IMR-90 (cell line): ENCODE measurements at regions not wholly inside any gene's neighbourhood (a gene's known extent, or its start where the extent isn't known, plus 50 kb on each side); places are given as distances from the start of the nearest gene placed in this dataset.

Experiments
- ATAC-seq: fragments of 200-7000 bp; cut with Tn5 transposase; 2 replicates; pipeline ENCODE4 v1.9.1; 2020; ENCODE audit warnings: low read depth, mild to moderate bottlenecking, moderate library complexity
- BruUV-seq: library from RNA; stranded (reverse); fragments of 400-500 nt; replicated peaks from 2 replicates; lab custom pipeline; 2021; lab: Mats Ljungman, UMichigan
- CTCF ChIA-PET: fragments of 300-600 bp; formaldehyde crosslinking; extraction: SDS; loops from one replicate; lab custom pipeline; 2021; ENCODE audit warnings: antibody characterized with exemption; lab: Yijun Ruan, JAX
- POLR2A ChIA-PET: fragments of 300-600 bp; sonication (Branson Sonifier 250); formaldehyde crosslinking; loops from one replicate; lab custom pipeline; 2022; ENCODE audit warnings: antibody characterized with exemption; ENCODE audit not compliant: unreplicated experiment; lab: Charles Lee
- DNase-seq: peaks from one replicate; pipeline ENCODE4 v3.0.0; 2013
- H2AFZ ChIP-seq: replicated peaks from 2 replicates; pipeline ENCODE3; 2013; ENCODE audit warnings: low read length, mild to moderate bottlenecking; ENCODE audit not compliant: poor library complexity
- H2AK5ac ChIP-seq: 2 replicates; pipeline ENCODE4 v1.6.1; 2013; ENCODE audit warnings: low read depth, low read length, inconsistent platforms
- H2AK9ac ChIP-seq: replicated peaks from 2 replicates; pipeline ENCODE3; 2013; ENCODE audit warnings: mild to moderate bottlenecking, low read depth, low read length, moderate library complexity; ENCODE audit not compliant: poor library complexity
- H2BK120ac ChIP-seq: 2 replicates; pipeline ENCODE4 v1.6.1; 2013; ENCODE audit warnings: low read depth, low read length, inconsistent platforms
- H2BK15ac ChIP-seq: 3 replicates; pipeline ENCODE4 v1.6.1; 2013; ENCODE audit warnings: low read depth, low read length, inconsistent platforms
- H2BK20ac ChIP-seq: 2 replicates; pipeline ENCODE4 v1.6.1; 2013; ENCODE audit warnings: low read depth, mild to moderate bottlenecking, inconsistent platforms, low read length, moderate library complexity
- H2BK5ac ChIP-seq: 2 replicates; pipeline ENCODE4 v1.6.1; 2013; ENCODE audit warnings: mild to moderate bottlenecking, low read depth, low read length, inconsistent platforms; ENCODE audit not compliant: poor library complexity, severe bottlenecking
- H3K14ac ChIP-seq: replicated peaks from 2 replicates; pipeline ENCODE4 v1.6.1; 2013; ENCODE audit warnings: low read depth, low read length, inconsistent platforms
- H3K18ac ChIP-seq: 2 replicates; pipeline ENCODE4 v1.6.1; 2013; ENCODE audit warnings: low read depth, low read length, control low read depth
- H3K23ac ChIP-seq: 2 replicates; pipeline ENCODE4 v1.6.1; 2013; ENCODE audit warnings: low read depth, low read length, inconsistent platforms
- H3K27ac ChIP-seq: 2 replicates; pipeline ENCODE4 v1.5.1; 2013; ENCODE audit warnings: mild to moderate bottlenecking, control low read depth, low read length; ENCODE audit not compliant: insufficient read depth
- H3K27me3 ChIP-seq: 2 replicates; pipeline ENCODE4 v1.6.1; 2013; ENCODE audit warnings: low read length; ENCODE audit not compliant: control insufficient read depth, insufficient read depth
- H3K36me3 ChIP-seq: 2 replicates; pipeline ENCODE4 v1.6.1; 2013; ENCODE audit warnings: low read length, mixed read lengths; ENCODE audit not compliant: control insufficient read depth, insufficient read depth
- H3K4ac ChIP-seq: 2 replicates; pipeline ENCODE4 v1.6.1; 2013; ENCODE audit warnings: low read depth, low read length, inconsistent platforms
- H3K4me1 ChIP-seq: 2 replicates; pipeline ENCODE4 v1.6.1; 2013; ENCODE audit warnings: low read length, mixed read lengths; ENCODE audit not compliant: control insufficient read depth, insufficient read depth
- H3K4me2 ChIP-seq: 2 replicates; pipeline ENCODE4 v1.6.1; 2013; ENCODE audit warnings: low read depth, mild to moderate bottlenecking, control low read depth, low read length, moderate library complexity
- H3K4me3 ChIP-seq: 2 replicates; pipeline ENCODE4 v1.5.1; 2013; ENCODE audit warnings: low read depth, mild to moderate bottlenecking, control low read depth, low read length, moderate library complexity; ENCODE audit not compliant: insufficient read depth
- H3K56ac ChIP-seq: 2 replicates; pipeline ENCODE4 v1.6.1; 2013; ENCODE audit warnings: low read length, inconsistent platforms; ENCODE audit not compliant: insufficient read depth; ENCODE audit errors: extremely low read depth
- H3K79me1 ChIP-seq, 2 experiments: 2 replicates each; pipeline ENCODE4 v1.6.1; 2013; ENCODE audit warnings: low read length in 2 of 2, inconsistent platforms in 1 of 2, low read depth in 1 of 2
- H3K9ac ChIP-seq: 2 replicates; pipeline ENCODE4 v1.6.1; 2013; ENCODE audit warnings: low read depth, low read length, control low read depth
- H3K9me1 ChIP-seq: 2 replicates; pipeline ENCODE4 v1.6.1; 2013; ENCODE audit warnings: low read length, inconsistent platforms; ENCODE audit not compliant: insufficient read depth
- H3K9me3 ChIP-seq: 2 replicates; pipeline ENCODE4 v1.6.1; 2013; ENCODE audit warnings: low read length; ENCODE audit not compliant: control insufficient read depth, insufficient read depth
- H4K20me1 ChIP-seq: 2 replicates; pipeline ENCODE4 v1.6.1; 2013; ENCODE audit warnings: low read length, inconsistent platforms; ENCODE audit not compliant: insufficient read depth
- H4K5ac ChIP-seq: 2 replicates; pipeline ENCODE4 v1.6.1; 2013; ENCODE audit warnings: mild to moderate bottlenecking, low read depth, low read length, control low read depth
- H4K8ac ChIP-seq, 2 experiments: 2 replicates each; pipeline ENCODE4 v1.6.1; 2013; ENCODE audit warnings: low read depth in 2 of 2, low read length in 2 of 2, control low read depth in 1 of 2, inconsistent platforms in 1 of 2
- H4K91ac ChIP-seq: 2 replicates; pipeline ENCODE4 v1.6.1; 2013; ENCODE audit warnings: low read depth, low read length, inconsistent platforms; ENCODE audit not compliant: insufficient read depth
- NFE2L2 ChIP-seq: fragments of 150-350 bp; IDR thresholded peaks from 2 replicates; pipeline ENCODE4 v1.6.1; 2016; ENCODE audit warnings: low read depth, mild to moderate bottlenecking, low read length
- WGBS, 2 experiments: methylation state at CpG; one replicate each; pipeline versions ENCODE4 v1.1.5 to v1.1.7; 2013; ENCODE audit warnings: missing lambda C conversion rate in 2 of 2; ENCODE audit not compliant: insufficient read length in 1 of 2; ENCODE audit errors: extremely low coverage in 2 of 2; 5-methylcytosine and 5-hydroxymethylcytosine counted together
- dilution Hi-C: fragments of 300-500 bp; cut with HindIII; formaldehyde crosslinking; loops from one replicate; pipeline ENCODE4 v1.14.3; 2018; ENCODE audit warnings: low sequenced_read_pairs; ENCODE audit not compliant: unreplicated experiment
- in situ Hi-C: fragments of 300-500 bp; cut with MboI; formaldehyde crosslinking; loops from 3 replicates; pipeline ENCODE4 v1.14.3; 2019; ENCODE audit warnings: low sequenced_read_pairs, inconsistent platforms, mixed read lengths
- intact Hi-C: fragments of 100-400 bp; cut with micrococcal nuclease; formaldehyde crosslinking; loops from 2 replicates; pipeline ENCODE4 v1.10.0; 2022

GRCh38 chr12:113610698-113611097, 139.0 kb upstream of the LHX5 start:
- H2BK5ac ChIP-seq = no peak overlapping the region
- no peak overlapping the region for H2AK5ac ChIP-seq
- no peak for ATAC-seq

More at GRCh38 chr12:113610698-113611097, 139.0 kb upstream of the LHX5 start:
- Histone ChIP-seq H3K27ac (no peak overlapping the region), H4K5ac (no peak overlapping the region), H3K14ac (no peak overlapping the region), H2BK15ac (no peak overlapping the region), H2BK120ac (no peak overlapping the region), H2AK9ac (no peak overlapping the region), H3K9ac (no peak overlapping the region), H3K9me3 (no peaks in the 10 kb centered on the region), H4K91ac (no peak overlapping the region), H3K23ac (no peak overlapping the region), H3K4ac (no peak overlapping the region), H3K9me1 (no peaks in the 10 kb centered on the region), H3K4me3 (no peak overlapping the region), H3K56ac (no peak overlapping the region), H3K18ac (no peak overlapping the region), H4K20me1 (no peaks in the 10 kb centered on the region), H3K27me3 (no peaks in the 10 kb centered on the region; the same call in none of the 2 replicates), H3K4me2 (no peak overlapping the region), H3K4me1 (no peaks in the 10 kb centered on the region), H3K36me3 (no peaks in the 10 kb centered on the region), H2AFZ (no peak overlapping the region), H3K79me1 (no peaks in the 10 kb centered on the region), H4K8ac (no peak overlapping the region), H2BK20ac (no peak overlapping the region)
- in situ Hi-C loops (no loop called here), intact Hi-C loops (no loop called here), dilution Hi-C loops (no loop called here)
- TF ChIP-seq NFE2L2 = no peak
- POLR2A ChIA-PET = no interaction called here
- no peak for DNase-seq
- no TSS peak for BruUV-seq
- WGBS, 2 experiments = 0% methylated on average over 3 of the region's 13 CpGs; no CpG with 5 or more reads in 1 of the 2 experiments
- CTCF ChIA-PET = no interaction called here
